ENCODE measurements at regions not wholly inside any gene's neighbourhood (a gene's known extent, or its start where the extent isn't known, plus 50 kb on each side); places are given as distances from the start of the nearest gene placed in this dataset.

- TF ChIP-seq HNF1B (CRISPR knock-in tag; IDR thresholded peaks at IDR 0.05), result 0 out of 2 replicates have a peak, but pooled peaks have one; percentile 22
- TF ChIP-seq REXO4 (CRISPR knock-in tag; IDR thresholded peaks at IDR 0.05; ENCODE audit: borderline replicate concordance), result no peak
- peak; percentile 46; the same call in 1 of the 2 replicates for TF ChIP-seq PHF21A (CRISPR knock-in tag; IDR thresholded peaks at IDR 0.05)
- TF ChIP-seq TERF1 (CRISPR knock-in tag; IDR thresholded peaks at IDR 0.05), result no peak
- no peak for TF ChIP-seq NR2F2 (IDR thresholded peaks at IDR 0.05; ENCODE audit: borderline replicate concordance, low read depth)
- no peak for TF ChIP-seq ATM (IDR thresholded peaks at IDR 0.05; ENCODE audit: borderline replicate concordance)
- TF ChIP-seq ZNF7 (CRISPR knock-in tag; IDR thresholded peaks at IDR 0.05), result no peak
- TF ChIP-seq ZNF235 (CRISPR knock-in tag; IDR thresholded peaks at IDR 0.05; ENCODE audit: borderline replicate concordance), result no peak
- no peak for TF ChIP-seq AGO2 (optimal IDR thresholded peaks at IDR 0.05; ENCODE audit: low read depth, low read length)
- no peak for TF ChIP-seq AGO1 (IDR thresholded peaks at IDR 0.05; ENCODE audit: low read depth, low read length, poor library complexity, severe bottlenecking)
- TF ChIP-seq ZNF761 (CRISPR knock-in tag; conservative IDR thresholded peaks at IDR 0.05), result no peak
- TF ChIP-seq SRF (IDR thresholded peaks at IDR 0.05; ENCODE audit: low read depth, low read length), result peak; percentile 83
- TF ChIP-seq PCBP2 (optimal IDR thresholded peaks at IDR 0.05; ENCODE audit: low read depth, low read length, poor library complexity, severe bottlenecking), result no peak
- TF ChIP-seq EP300 (IDR thresholded peaks at IDR 0.05; ENCODE audit: low read depth in 2 of 2, low read length in 2 of 2), result no peak
- TF ChIP-seq EP300 (CRISPR knock-in tag; IDR thresholded peaks at IDR 0.05; ENCODE audit: borderline replicate concordance), result no peak
- TF ChIP-seq ZFAT (CRISPR knock-in tag; conservative IDR thresholded peaks at IDR 0.05), result no peak
- TF ChIP-seq ZNF710 (CRISPR knock-in tag; IDR thresholded peaks at IDR 0.05; ENCODE audit: borderline replicate concordance), result no peak
- TF ChIP-seq FOSL1 (CRISPR knock-in tag; IDR thresholded peaks at IDR 0.05; ENCODE audit: borderline replicate concordance), result no peak
- no peak for TF ChIP-seq BCL3 (CRISPR knock-in tag; IDR thresholded peaks at IDR 0.05)
- TF ChIP-seq ATF2 (CRISPR knock-in tag; IDR thresholded peaks at IDR 0.05), result no peak
Observed at GRCh38 chr3:124636863-124637296, 93.4 kb upstream of the UMPS start (continued).

Data from HepG2 (cell line).